HG02678 (cell line): ENCODE measurements at regions not wholly inside any gene's neighbourhood (a gene's known extent, or its start where the extent isn't known, plus 50 kb on each side); places are given as distances from the start of the nearest gene placed in this dataset.
"Not testable (repeated sequence)": the region's sequence is repeated elsewhere in the genome, so short reads cannot be mapped to it uniquely, and the experiment has no call there.

Experiments used
- ATAC-seq: cut with Tn5 transposase; IDR thresholded peaks from one replicate; pipeline ENCODE4 v1.9.1; 2021; ENCODE audit warnings: mild to moderate bottlenecking, moderate library complexity; ENCODE audit not compliant: unreplicated experiment

DNA sequence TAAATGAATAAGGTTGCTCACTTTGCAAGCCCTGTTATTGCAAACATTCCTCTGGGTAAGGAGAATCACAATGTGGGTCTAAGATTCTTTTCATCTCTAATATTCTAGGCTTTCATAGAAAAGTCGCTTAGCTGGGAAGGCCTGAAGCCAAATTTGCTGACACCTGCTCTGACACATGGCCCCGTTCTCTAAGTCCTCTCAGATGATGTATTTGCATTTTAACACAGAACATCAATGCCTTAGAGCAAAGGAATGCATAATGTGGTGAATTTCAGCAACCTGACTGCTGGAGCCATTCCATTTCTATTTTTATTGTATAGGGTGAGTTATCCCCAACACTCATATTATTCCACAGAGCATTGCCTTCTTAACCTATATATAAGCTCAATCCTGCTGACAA is 682.1 kb upstream of the NRP1 start:
- no peak for ATAC-seq

- no peak for ATAC-seq
Measured at GRCh38 chr10:34015700-34016099, 681.2 kb upstream of the NRP1 start.

DNA sequence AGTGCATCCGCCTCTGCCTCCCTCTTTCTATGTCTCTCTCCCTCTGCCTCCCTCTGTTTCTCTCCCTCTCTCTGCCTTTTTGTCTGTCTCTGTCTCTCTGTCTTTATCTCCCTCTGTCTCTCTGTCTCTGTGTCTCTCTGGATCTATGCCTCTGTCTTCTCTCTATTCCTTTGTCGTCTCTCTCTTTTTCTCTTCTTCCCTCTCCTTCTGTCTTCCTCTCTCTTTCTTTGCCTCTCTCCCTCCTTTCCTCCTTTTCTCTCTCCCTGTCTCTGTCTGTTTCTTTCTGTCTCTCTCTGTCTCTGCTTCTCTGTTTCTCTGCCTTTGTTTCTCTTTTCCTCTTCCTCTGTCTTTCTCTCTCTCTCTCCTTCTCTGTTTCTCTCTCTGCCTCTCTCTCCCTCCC is 678.8 kb upstream of the NRP1 start:
- no peak for ATAC-seq

DNA sequence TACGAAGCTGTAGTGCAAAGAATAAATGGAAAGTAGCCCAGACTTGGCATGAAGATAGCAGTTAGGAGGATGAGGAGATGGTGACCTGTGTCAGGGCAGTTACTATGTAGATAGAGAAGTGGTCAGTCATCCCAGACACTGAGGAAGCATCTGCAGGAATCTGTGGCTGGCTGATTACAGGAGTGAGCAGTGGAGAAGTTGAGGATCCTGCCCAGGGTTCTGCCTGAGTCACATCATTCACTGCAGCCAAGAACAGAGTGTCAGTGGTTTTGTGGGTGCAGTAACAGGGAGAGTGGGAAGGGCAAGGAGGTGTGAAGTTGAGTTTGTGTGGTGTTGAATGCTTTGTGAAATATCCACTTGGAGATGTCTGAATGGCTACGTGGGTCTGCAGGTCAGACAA is 676.4 kb upstream of the NRP1 start:
- no peak for ATAC-seq

DNA sequence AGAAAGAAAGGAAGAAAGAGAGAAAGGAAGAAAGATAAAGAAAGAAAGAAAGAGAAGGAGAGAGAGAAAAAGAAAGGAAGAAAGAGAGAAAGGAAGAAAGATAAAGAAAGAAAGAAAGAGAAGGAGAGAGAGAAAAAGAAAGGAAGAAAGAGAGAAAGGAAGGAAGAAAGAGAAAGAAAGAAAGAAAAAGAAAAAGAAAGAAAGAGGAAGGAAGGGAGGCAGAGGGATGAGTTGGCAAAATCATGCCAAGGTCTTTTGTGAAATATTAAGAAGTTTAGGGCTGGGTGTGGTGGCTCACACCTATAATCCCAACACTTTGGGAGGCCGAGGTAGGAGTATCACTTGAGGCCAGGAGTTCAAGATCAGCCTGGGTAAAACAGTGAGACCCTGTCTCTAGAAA is 675.8 kb upstream of the NRP1 start:
- ATAC-seq = not testable (repeated sequence)

DNA sequence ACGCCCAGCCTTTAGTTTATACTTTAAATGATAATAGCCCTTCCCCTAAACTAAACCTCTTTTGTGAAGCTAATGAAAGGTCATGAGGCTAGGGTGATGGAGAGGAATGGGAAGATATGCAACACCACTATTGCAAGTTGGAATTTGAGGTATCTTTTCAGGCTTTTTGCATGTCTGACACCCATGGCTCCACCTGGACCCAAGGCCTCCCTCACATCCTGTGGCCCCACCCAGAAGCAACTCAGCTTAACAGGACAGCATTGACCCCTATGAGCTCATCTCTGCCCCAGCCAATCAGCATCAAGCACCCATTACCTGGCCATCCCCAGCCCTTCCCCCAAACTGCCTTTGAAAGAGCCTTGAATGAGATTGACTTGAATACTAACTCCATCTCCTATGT is 674.2 kb upstream of the NRP1 start:
- ATAC-seq = no peak

DNA sequence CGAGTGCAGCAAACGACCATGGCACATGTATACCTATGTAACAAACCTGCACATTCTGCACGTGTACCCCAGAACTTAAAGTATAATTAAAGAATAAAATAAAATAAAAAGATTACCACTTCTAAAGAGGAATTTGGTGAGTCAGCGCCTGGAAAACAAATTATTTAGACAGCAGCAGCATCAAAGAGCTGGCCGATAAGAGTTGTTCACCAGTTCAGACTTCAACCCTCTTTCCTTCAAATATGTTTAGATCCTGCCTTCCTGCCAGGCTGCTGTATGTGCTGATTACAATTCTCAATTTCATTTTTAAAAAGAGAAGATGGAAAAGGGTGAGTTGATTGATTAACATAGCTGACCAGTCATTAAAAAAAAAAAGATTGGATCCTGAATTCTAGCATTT is 672.0 kb upstream of the NRP1 start:
- ATAC-seq = no peak

DNA sequence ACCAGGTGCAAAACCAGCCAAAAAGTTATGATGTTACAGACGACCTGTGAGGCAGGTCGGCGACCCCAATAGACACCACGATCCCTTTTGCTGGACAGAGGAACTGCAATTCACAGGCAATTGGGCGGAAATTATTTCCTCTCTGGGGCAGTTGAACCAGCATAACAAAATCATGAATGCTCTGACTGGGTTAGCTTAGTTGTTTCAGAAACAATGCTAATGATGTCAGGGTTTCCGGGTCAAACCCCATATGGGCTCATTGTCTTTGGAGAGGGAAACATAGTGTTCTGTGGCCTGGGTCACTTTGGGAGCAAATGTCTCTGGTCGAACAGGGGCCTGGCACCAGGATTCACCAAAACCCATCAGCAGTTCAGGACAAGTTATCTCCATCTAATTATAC is 669.1 kb upstream of the NRP1 start:
- no peak for ATAC-seq

DNA sequence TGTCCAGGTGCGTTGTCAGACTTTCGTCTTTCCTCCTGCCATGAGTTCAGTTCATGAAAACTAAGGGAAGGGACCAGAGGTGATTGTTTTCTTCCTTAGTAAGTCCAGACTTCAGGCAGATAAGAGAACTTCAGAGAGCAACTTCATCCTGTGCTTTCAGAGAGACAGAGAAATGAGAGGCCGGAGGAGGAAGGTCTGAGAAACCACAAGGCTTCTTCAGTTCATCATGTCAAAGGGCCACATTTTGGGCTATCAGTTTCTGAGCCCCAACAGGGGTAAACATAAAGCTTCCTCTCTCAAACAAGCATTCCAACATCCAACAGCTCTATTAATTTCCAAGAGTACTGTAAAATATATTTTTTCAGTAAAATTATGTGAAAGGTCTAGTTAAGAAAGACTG is 668.4 kb upstream of the NRP1 start:
- no peak for ATAC-seq

DNA sequence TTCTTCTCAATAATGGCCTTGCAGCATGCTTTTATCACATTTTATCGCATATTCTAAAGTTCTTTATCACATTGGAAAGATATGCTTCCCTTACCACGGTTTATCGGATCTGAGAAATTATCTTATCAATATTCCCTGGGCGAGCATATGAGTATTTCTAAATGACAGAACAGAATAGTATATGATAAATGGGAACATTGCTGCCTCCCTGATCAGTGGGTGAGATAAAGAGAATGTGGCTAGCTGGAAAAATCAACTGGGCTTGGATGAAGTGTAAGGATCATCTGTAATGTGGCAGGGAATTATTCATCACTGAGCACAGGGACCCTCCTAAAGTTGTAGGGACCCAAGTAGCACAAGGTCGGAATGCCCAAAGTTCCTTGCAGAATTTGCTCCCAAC is 667.4 kb upstream of the NRP1 start:
- ATAC-seq = no peak

DNA sequence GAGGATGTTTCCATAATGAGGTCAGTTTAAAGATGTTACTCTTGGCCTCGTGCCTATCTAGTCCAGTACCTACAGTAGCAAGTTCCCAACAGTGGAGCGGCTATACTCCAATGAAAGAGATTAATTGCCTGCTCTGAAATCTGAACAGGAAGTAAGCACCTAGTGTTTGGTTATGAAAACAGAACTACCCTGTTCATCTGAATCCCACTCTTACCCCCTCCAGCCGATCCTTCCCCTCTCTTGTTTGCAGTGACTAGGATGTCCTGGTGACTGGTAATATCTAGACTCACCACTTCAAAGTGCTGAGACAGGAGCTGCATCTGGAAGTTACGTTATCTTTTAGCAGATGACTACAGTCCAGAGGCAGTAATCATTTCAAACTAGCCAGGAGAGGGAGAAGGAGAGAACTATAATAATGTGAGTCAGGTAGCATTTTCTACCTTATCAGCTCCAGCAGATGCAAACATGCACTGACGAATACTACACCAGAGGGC is 666.7 kb upstream of the NRP1 start:
- ATAC-seq = no peak

GRCh38 chr10:33993917-33994316 is 659.5 kb upstream of the NRP1 start:
- ATAC-seq = no peak

DNA sequence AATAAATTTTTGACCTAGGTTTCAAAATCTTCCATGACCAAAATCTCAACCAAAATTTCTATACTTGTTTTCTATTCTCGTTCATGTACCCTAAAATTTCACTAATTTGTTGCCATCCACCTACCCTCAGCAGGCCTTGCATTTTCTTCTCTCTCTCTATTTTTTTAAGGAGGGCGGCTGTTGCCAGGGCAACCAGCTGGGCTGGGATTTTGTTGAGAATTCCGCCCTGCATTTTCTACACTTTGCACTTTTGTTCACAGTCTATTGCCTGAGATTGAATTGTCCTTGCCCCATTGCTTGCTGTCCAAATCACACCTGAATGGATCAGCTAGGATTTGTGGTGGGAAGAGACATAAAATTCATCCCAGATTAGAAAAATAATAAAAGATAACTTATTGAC is 657.5 kb upstream of the NRP1 start:
- ATAC-seq = no peak

GRCh38 chr10:33986515-33986914 is 652.0 kb upstream of the NRP1 start:
- no peak for ATAC-seq

DNA sequence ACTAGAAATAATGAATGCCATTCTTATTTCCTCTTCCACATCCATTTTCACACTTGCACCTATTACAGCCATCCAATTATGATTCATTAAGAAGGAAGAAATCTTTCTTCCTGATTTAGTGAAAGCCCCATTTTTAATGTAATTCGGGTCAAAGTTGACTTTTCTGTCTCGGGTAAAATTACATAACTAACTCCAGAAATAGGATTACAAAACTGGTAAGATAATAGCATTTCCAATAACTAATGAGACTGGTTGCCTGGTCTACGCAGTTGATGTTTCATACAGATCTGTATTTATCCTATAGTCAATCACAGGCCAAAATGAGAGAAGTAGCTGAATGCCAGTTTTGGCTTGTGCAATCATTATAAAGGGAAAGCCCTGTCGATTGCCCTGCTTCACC is 651.5 kb upstream of the NRP1 start:
- no peak for ATAC-seq

DNA sequence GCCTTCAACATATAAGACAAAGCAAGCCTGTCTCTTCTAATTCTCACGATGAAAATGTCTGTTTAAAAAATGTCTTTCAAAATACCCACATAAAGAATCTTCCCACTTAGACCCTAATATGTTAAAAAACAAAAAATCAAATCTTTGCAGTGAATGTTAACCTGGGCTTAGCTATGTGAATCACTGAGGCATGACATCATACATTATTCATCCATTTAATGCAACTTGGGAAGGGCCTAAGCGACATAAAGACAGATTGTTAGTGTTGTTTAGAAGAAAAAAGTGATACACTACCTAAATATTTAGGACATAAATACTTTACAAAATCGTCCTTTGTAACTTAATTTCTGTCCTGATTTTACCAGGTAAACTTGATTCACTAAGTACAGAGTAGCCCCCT is 648.5 kb upstream of the NRP1 start:
- no peak for ATAC-seq

DNA sequence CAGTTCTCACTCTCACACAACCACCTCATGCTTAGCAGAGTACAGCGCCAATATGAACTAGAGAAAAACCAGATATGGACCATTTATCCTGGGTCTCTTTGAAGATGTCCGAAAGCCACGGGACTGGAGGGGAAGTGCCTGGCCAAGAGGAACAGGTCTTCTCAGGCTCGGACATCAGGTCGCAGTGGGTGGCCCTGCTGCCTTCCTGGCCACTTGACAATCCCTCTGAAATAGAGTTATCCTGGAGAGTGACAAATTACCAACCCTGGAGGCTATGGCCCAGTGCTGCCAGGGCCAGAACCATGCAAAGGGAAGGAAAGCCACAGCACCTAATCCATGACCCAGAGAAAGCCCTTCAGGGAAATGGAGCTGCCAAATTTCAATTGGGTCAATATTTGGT is 646.8 kb upstream of the NRP1 start:
- ATAC-seq = no peak

GRCh38 chr10:33979195-33979594 is 644.7 kb upstream of the NRP1 start:
- ATAC-seq = no peak

DNA sequence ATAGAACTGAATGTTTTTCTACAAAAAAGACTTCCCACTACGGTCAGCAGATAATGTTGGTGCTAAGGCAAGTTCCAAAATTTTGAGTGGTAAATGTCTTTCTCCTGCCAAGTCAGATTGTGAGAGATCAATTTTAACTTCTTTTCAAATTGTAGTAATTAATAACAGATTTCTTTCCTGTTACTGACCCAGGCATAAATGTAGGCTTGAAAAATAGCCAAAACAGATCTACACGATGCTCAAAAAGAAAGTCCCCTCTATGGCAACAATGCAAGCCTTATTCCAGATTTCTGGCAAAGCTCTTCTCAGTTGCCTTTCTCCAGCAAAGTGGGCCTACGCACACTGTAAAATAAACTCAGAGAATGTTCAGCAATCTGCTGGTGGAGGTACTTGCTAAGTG is 641.0 kb upstream of the NRP1 start:
- no peak for ATAC-seq

GRCh38 chr10:33974976-33975478 is 640.6 kb upstream of the NRP1 start:
- no peak for ATAC-seq

GRCh38 chr10:33968983-33969382 is 634.5 kb upstream of the NRP1 start:
- ATAC-seq = no peak

DNA sequence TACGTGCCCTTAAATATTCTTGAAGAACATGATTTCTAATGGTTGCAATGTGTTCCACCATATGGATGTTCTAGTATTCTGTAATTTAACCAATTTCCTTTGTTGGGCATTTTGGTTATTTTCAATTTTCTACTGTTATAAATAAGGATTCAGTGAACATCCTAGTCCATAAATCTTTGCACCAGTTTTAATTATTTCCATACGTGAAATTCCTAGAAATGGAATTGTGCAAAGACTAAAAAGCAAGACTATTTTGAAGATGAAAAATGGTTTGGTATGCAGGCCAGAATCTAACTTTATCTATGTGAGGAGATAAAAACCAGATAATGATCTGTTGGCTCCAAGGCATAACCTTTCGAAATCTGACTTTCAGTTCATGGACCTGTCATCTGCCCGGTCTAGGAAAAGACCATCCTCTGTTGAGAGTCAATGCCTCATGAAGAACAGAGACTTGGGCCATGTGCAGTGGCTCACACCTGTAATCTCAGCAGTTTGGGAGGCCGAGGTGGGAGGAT is 633.2 kb upstream of the NRP1 start:
- no peak for ATAC-seq

- ATAC-seq = no peak
Measured at GRCh38 chr10:33966946-33967345, 632.5 kb upstream of the NRP1 start.
